ENCODE measurements at regions not wholly inside any gene's neighbourhood (a gene's known extent, or its start where the extent isn't known, plus 50 kb on each side); places are given as distances from the start of the nearest gene placed in this dataset.
"Not testable (repeated sequence)": the region's sequence is repeated elsewhere in the genome, so short reads cannot be mapped to it uniquely, and the experiment has no call there.

GRCh38 chr9:84504360-84504759, 163.8 kb upstream of the SLC28A3 start:
- peak; percentile 78 for DNase-seq (ENCODE audit: low spot score)

- DNase-seq (ENCODE audit: low spot score) = no peak
Measured at GRCh38 chr9:84511651-84512050, 157.9 kb upstream of the NTRK2 start.

GRCh38 chr9:84512493-84512892, 157.0 kb upstream of the NTRK2 start:
- DNase-seq (ENCODE audit: low spot score) = peak; percentile 65

- peak; percentile 78 for DNase-seq (ENCODE audit: low spot score)
Measured at GRCh38 chr9:84513473-84513872, 156.1 kb upstream of the NTRK2 start.

- peak; percentile 79 for DNase-seq (ENCODE audit: low spot score)
Measured at GRCh38 chr9:84513979-84514378, 155.6 kb upstream of the NTRK2 start.

GRCh38 chr9:84514421-84514820, 155.1 kb upstream of the NTRK2 start:
- DNase-seq (ENCODE audit: low spot score) = no peak

GRCh38 chr9:84517026-84517425, 152.5 kb upstream of the NTRK2 start:
- no peak for DNase-seq (ENCODE audit: low spot score)

- DNase-seq (ENCODE audit: low spot score) = no peak
Measured at GRCh38 chr9:84519413-84519812, 150.1 kb upstream of the NTRK2 start.

- no peak for DNase-seq (ENCODE audit: low spot score)
Measured at GRCh38 chr9:84521208-84521607, 148.3 kb upstream of the NTRK2 start.

GRCh38 chr9:84526211-84526610, 143.3 kb upstream of the NTRK2 start:
- not testable (repeated sequence) for DNase-seq (ENCODE audit: low spot score)

- not testable (repeated sequence) for DNase-seq (ENCODE audit: low spot score)
Measured at GRCh38 chr9:84527060-84527720, 142.3 kb upstream of the NTRK2 start.

- not testable (repeated sequence) for DNase-seq (ENCODE audit: low spot score)
Measured at GRCh38 chr9:84535973-84536372, 133.6 kb upstream of the NTRK2 start.

- no peak for DNase-seq (ENCODE audit: low spot score)
Measured at GRCh38 chr9:84538879-84539278, 130.7 kb upstream of the NTRK2 start.

GRCh38 chr9:84542554-84542953, 127.0 kb upstream of the NTRK2 start:
- DNase-seq (ENCODE audit: low spot score) = no peak

- DNase-seq (ENCODE audit: low spot score) = no peak
Measured at GRCh38 chr9:84554069-84554664, 115.4 kb upstream of the NTRK2 start.

GRCh38 chr9:84556556-84556955, 113.0 kb upstream of the NTRK2 start:
- DNase-seq (ENCODE audit: low spot score) = no peak

GRCh38 chr9:84557751-84558150, 111.8 kb upstream of the NTRK2 start:
- DNase-seq (ENCODE audit: low spot score) = no peak

- DNase-seq (ENCODE audit: low spot score) = no peak
Measured at GRCh38 chr9:84563691-84564090, 105.8 kb upstream of the NTRK2 start.

- DNase-seq (ENCODE audit: low spot score) = no peak
Measured at GRCh38 chr9:84567805-84568204, 101.7 kb upstream of the NTRK2 start.

GRCh38 chr9:84570482-84571154, 98.9 kb upstream of the NTRK2 start:
- DNase-seq (ENCODE audit: low spot score) = no peak

GRCh38 chr9:84573083-84573482, 96.4 kb upstream of the NTRK2 start:
- DNase-seq (ENCODE audit: low spot score) = no peak

GRCh38 chr9:84575705-84576104, 93.8 kb upstream of the NTRK2 start:
- DNase-seq (ENCODE audit: low spot score) = no peak

GRCh38 chr9:84583866-84584265, 85.7 kb upstream of the NTRK2 start:
- peak; percentile 42 for DNase-seq (ENCODE audit: low spot score)

Data from kidney tubule cell (primary cell).